GM19328 (cell line): ENCODE measurements at regions not wholly inside any gene's neighbourhood (a gene's known extent, or its start where the extent isn't known, plus 50 kb on each side); places are given as distances from the start of the nearest gene placed in this dataset.

Experiments used
- ATAC-seq: cut with Tn5 transposase; IDR thresholded peaks from one replicate; pipeline ENCODE4 v1.9.1; 2021; ENCODE audit warnings: mild to moderate bottlenecking, moderate library complexity; ENCODE audit not compliant: unreplicated experiment

- ATAC-seq = no peak
Measured at GRCh38 chr12:85733221-85733840, 102.9 kb downstream of the RASSF9 start.

DNA sequence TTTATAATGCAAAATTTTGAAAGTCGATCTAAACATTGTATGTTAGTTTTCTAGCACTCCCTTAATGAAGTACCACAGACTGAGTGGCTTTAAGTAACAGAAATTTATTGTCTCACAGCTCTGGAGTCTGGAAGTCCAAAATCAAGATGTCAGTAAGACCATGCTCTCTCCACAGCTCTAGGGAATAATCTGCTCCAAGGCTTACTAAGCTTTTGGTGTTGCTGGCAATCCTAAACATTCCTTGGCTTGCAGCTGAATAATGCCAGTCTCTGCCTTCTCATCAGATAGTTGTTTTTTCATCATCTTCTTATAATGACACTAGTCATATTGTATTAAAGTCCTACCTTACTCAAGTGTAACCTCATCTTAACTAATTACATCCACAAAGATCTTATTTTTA is 102.2 kb downstream of the RASSF9 start:
- no peak for ATAC-seq

DNA sequence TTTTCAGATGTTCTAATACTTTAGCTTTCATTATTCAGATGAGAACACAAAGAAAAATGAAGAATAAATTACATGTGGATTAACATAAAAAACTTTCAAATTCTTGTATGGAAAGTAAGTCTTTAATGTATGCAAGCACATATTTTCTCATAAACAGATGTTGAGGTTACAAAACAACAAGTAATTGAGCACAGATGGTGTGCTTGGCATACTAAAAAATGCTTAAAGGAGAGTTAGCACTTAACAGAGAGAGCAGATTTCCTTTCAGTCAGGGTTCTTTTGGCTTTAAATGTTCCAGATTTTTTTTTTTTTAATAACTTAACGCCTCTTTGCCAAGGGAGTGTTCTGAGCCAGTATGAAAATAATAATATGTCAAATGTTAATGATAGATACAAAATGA is 96.0 kb downstream of the RASSF9 start:
- no peak for ATAC-seq

- ATAC-seq = no peak
Measured at GRCh38 chr12:85741046-85741445, 95.2 kb downstream of the RASSF9 start.

- ATAC-seq = no peak
Measured at GRCh38 chr12:85747941-85748495, 88.2 kb downstream of the RASSF9 start.
